Neural cell (in vitro differentiated cells): ENCODE measurements at regions not wholly inside any gene's neighbourhood (a gene's known extent, or its start where the extent isn't known, plus 50 kb on each side); places are given as distances from the start of the nearest gene placed in this dataset.

Experiments
- H2AFZ ChIP-seq: fragments of 200-600, 300-800 bp; sonication (generic), shearing (Covaris generic); 2 replicates; pipeline ENCODE4 v1.6.0; 2014; ENCODE audit warnings: low read depth, mild to moderate bottlenecking, antibody characterized with exemption, low read length, moderate library complexity
- H3F3A ChIP-seq: fragments of 200-600 bp; shearing (Covaris generic); 2 replicates; pipeline ENCODE4 v1.6.1; 2016; ENCODE audit warnings: mild to moderate bottlenecking, moderate library complexity, mixed read lengths, antibody characterized with exemption, low read length; ENCODE audit not compliant: insufficient read depth, poor library complexity, severe bottlenecking
- H3K27ac ChIP-seq: fragments of 200-600, 300-800 bp; sonication (generic), shearing (Covaris generic); 2 replicates; pipeline ENCODE4 v1.5.1; 2014; ENCODE audit warnings: mild to moderate bottlenecking, low read length, moderate library complexity
- H3K27me3 ChIP-seq: fragments of 300-800, 200-600 bp; sonication (generic), shearing (Covaris generic); 2 replicates; pipeline ENCODE4 v1.6.0; 2014; ENCODE audit warnings: mild to moderate bottlenecking, low read depth, low read length, moderate library complexity; ENCODE audit not compliant: insufficient read depth
- H3K36me3 ChIP-seq: fragments of 300-800, 200-600 bp; sonication (generic), shearing (Covaris generic); 2 replicates; pipeline ENCODE4 v1.5.1; 2014; ENCODE audit warnings: mild to moderate bottlenecking, antibody characterized with exemption, low read length, moderate library complexity; ENCODE audit not compliant: insufficient read depth
- H3K4me2 ChIP-seq: fragments of 300-800, 200-600 bp; sonication (generic), shearing (Covaris generic); 2 replicates; pipeline ENCODE4 v1.6.0; 2014; ENCODE audit warnings: mild to moderate bottlenecking, low read length
- H3K4me3 ChIP-seq: fragments of 300-800, 200-600 bp; sonication (generic), shearing (Covaris generic); 2 replicates; pipeline ENCODE4 v1.5.1; 2014; ENCODE audit warnings: mild to moderate bottlenecking, low read length, moderate library complexity
- H3K79me2 ChIP-seq: fragments of 200-600 bp; shearing (Covaris generic); replicated peaks from 2 replicates; pipeline ENCODE4 v1.6.0; 2014; ENCODE audit warnings: mild to moderate bottlenecking, low read length, moderate library complexity; ENCODE audit not compliant: insufficient read depth
- H3K9ac ChIP-seq: fragments of 300-800, 200-600 bp; sonication (generic), shearing (Covaris generic); 2 replicates; pipeline ENCODE4 v1.6.1; 2016; ENCODE audit warnings: mild to moderate bottlenecking, low read length, mixed read lengths
- H3K9me2 ChIP-seq: fragments of 200-600 bp; shearing (Covaris generic); 2 replicates; pipeline ENCODE4 v1.6.1; 2016; ENCODE audit warnings: mild to moderate bottlenecking, low read length, mixed read lengths; ENCODE audit not compliant: insufficient read depth
- H3K9me3 ChIP-seq: fragments of 200-600, 300-800 bp; sonication (generic), shearing (Covaris generic); 2 replicates; pipeline ENCODE4 v1.6.1; 2016; ENCODE audit warnings: mild to moderate bottlenecking, mixed run types, low read length, moderate library complexity, mixed read lengths
- H4K20me1 ChIP-seq: fragments of 200-600 bp; shearing (Covaris generic); 2 replicates; pipeline ENCODE4 v1.6.1; 2016; ENCODE audit warnings: mild to moderate bottlenecking, mixed run types; ENCODE audit not compliant: insufficient read depth
- CTCF ChIP-seq: fragments of 450-650 bp; IDR thresholded peaks from 2 replicates; pipeline ENCODE4 v1.5.1; 2014; ENCODE audit warnings: antibody characterized with exemption, mild to moderate bottlenecking, moderate library complexity; ENCODE audit not compliant: poor library complexity, severe bottlenecking
- EP300 ChIP-seq: fragments of 450-650 bp; conservative IDR thresholded peaks from 2 replicates; pipeline ENCODE4 v1.6.1; 2014; ENCODE audit warnings: antibody characterized with exemption, mild to moderate bottlenecking, moderate library complexity; ENCODE audit not compliant: poor library complexity, severe bottlenecking
- EZH2 ChIP-seq: fragments of 200-600, 300-800 bp; shearing (Covaris generic), sonication (generic); IDR thresholded peaks from 2 replicates; pipeline ENCODE4 v1.6.1; 2014; ENCODE audit warnings: antibody characterized with exemption, low read length, borderline replicate concordance, mild to moderate bottlenecking; ENCODE audit not compliant: insufficient read depth, poor library complexity, severe bottlenecking
- MXI1 ChIP-seq: fragments of 450-650 bp; conservative IDR thresholded peaks from 2 replicates; pipeline ENCODE4 v1.6.1; 2014; ENCODE audit warnings: antibody characterized with exemption, mild to moderate bottlenecking; ENCODE audit not compliant: poor library complexity, severe bottlenecking
- POLR2AphosphoS5 ChIP-seq: IDR thresholded peaks from 2 replicates; pipeline ENCODE4 v1.6.1; 2012
- RAD21 ChIP-seq: fragments of 450-650 bp; conservative IDR thresholded peaks from 2 replicates; pipeline ENCODE4 v1.6.1; 2014; ENCODE audit warnings: antibody characterized with exemption, mild to moderate bottlenecking, moderate library complexity
- REST ChIP-seq: IDR thresholded peaks from 2 replicates; pipeline ENCODE4 v1.6.1; 2012; ENCODE audit warnings: borderline replicate concordance
- SMC3 ChIP-seq: fragments of 450-650 bp; conservative IDR thresholded peaks from 2 replicates; pipeline ENCODE4 v1.6.1; 2014; ENCODE audit warnings: antibody characterized with exemption, mild to moderate bottlenecking, moderate library complexity; ENCODE audit not compliant: poor library complexity
- TAF1 ChIP-seq: IDR thresholded peaks from 2 replicates; pipeline ENCODE4 v1.6.1; 2012; ENCODE audit warnings: low read depth

GRCh38 chr14:50014809-50015430 is 101.5 kb downstream of the VCPKMT start:
- Histone ChIP-seq H4K20me1 (no peaks in the 10 kb centered on the region), H3K36me3 (no peaks in the 10 kb centered on the region), H3F3A (no peaks in the 10 kb centered on the region), H3K79me2 (no peaks in the 10 kb centered on the region), H3K9me3 (no peaks in the 10 kb centered on the region), H3K9ac (no peak overlapping the region), H3K9me2 (no peaks in the 10 kb centered on the region), H3K27ac (no peak overlapping the region), H3K27me3 (no peaks in the 10 kb centered on the region), H2AFZ (no peak overlapping the region), H3K4me2 (no peak overlapping the region), H3K4me3 (no peak overlapping the region)
- no peak for TF ChIP-seq POLR2AphosphoS5
- TF ChIP-seq RAD21, result no peak
- no peak for TF ChIP-seq MXI1
- TF ChIP-seq EP300, result no peak
- no peak for TF ChIP-seq SMC3
- no peak for TF ChIP-seq TAF1
- TF ChIP-seq CTCF, result no peak
- TF ChIP-seq REST, result no peak
- no peak for TF ChIP-seq EZH2

- Histone ChIP-seq H3K4me3 (no peak overlapping the region), H3F3A (no peaks in the 10 kb centered on the region), H3K9me2 (no peaks in the 10 kb centered on the region), H3K4me2 (no peak overlapping the region), H3K36me3 (no peaks in the 10 kb centered on the region), H4K20me1 (no peaks in the 10 kb centered on the region), H3K79me2 (no peaks in the 10 kb centered on the region), H3K27ac (no peak overlapping the region), H3K9ac (no peak overlapping the region), H3K27me3 (no peaks in the 10 kb centered on the region), H3K9me3 (no peaks in the 10 kb centered on the region), H2AFZ (no peak overlapping the region)
- TF ChIP-seq TAF1 (no peak), SMC3 (no peak), CTCF (no peak), POLR2AphosphoS5 (no peak), RAD21 (no peak), MXI1 (no peak), EZH2 (no peak), REST (no peak), EP300 (no peak)
Observed at GRCh38 chr14:50015716-50016115, 100.7 kb downstream of the VCPKMT start.
